Lower lobe of right lung (tissue), 2 donors: ENCODE measurements at regions not wholly inside any gene's neighbourhood (a gene's known extent, or its start where the extent isn't known, plus 50 kb on each side); places are given as distances from the start of the nearest gene placed in this dataset.
"Not testable (repeated sequence)": the region's sequence is repeated elsewhere in the genome, so short reads cannot be mapped to it uniquely, and the experiment has no call there.

Experiments used
- ATAC-seq, 2 donors: fragments of 200-7000 bp; cut with Tn5 transposase; one replicate each; pipeline ENCODE4 v1.9.1; 2020 to 2022; ENCODE audit warnings: mild to moderate bottlenecking in 2 of 2, moderate library complexity in 2 of 2
- DNase-seq: peaks from one replicate; pipeline ENCODE4 v3.0.0-alpha.2; 2020
- H3K27ac ChIP-seq: fragments of 200-600 bp; one replicate; pipeline ENCODE4 v1.8.0; 2022
- H3K27me3 ChIP-seq: fragments of 200-600 bp; one replicate; pipeline ENCODE4 v1.8.0; 2022; ENCODE audit warnings: low read depth
- H3K36me3 ChIP-seq: fragments of 200-600 bp; one replicate; pipeline ENCODE4 v1.8.0; 2022; ENCODE audit warnings: mild to moderate bottlenecking
- H3K4me1 ChIP-seq: fragments of 200-600 bp; one replicate; pipeline ENCODE4 v1.8.0; 2022
- H3K4me3 ChIP-seq: fragments of 200-600 bp; one replicate; pipeline ENCODE4 v1.8.0; 2022; ENCODE audit warnings: mild to moderate bottlenecking
- H3K9me3 ChIP-seq: fragments of 200-600 bp; one replicate; pipeline ENCODE4 v1.8.0; 2022
- CTCF ChIP-seq: fragments of 200-600 bp; IDR thresholded peaks from one replicate; pipeline ENCODE4 v1.8.0; 2022; ENCODE audit warnings: antibody characterized with exemption, mild to moderate bottlenecking
- intact Hi-C: fragments of 100-400 bp; cut with DNase I; formaldehyde crosslinking; loops from one replicate; pipeline ENCODE4 v1.11.0; 2022
- donor health status: DM: no; HTN: yes; CAD: no; lungs with severe emphysema.

GRCh38 chrY:19427736-19428518 is 316.6 kb downstream of the KDM5D start:
- intact Hi-C loops: no loop called here
- H3K4me3 ChIP-seq: no peak overlapping the region
- no peaks in the 10 kb centered on the region for H3K9me3 ChIP-seq
- DNase-seq (no peak), ATAC-seq (no peak)
- TF ChIP-seq CTCF: no peak
- no peaks in the 10 kb centered on the region for H3K27me3 ChIP-seq
- no peak overlapping the region for H3K27ac ChIP-seq
- no peaks in the 10 kb centered on the region for H3K4me1 ChIP-seq
- H3K36me3 ChIP-seq: no peaks in the 10 kb centered on the region

- ATAC-seq, H3K4me1 ChIP-seq, H3K36me3 ChIP-seq, H3K27me3 ChIP-seq, H3K4me3 ChIP-seq, H3K27ac ChIP-seq, DNase-seq, intact Hi-C loops, H3K9me3 ChIP-seq: not testable (repeated sequence)
Observed at GRCh38 chrY:19427191-19427590, 317.3 kb downstream of the KDM5D start.

- Histone ChIP-seq H3K36me3 (no peaks in the 10 kb centered on the region), H3K27ac (no peak overlapping the region), H3K4me3 (no peak overlapping the region), H3K27me3 (no peaks in the 10 kb centered on the region), H3K4me1 (no peaks in the 10 kb centered on the region), H3K9me3 (no peaks in the 10 kb centered on the region)
- intact Hi-C loops: no loop called here
- no peak for TF ChIP-seq CTCF
- DNase-seq: peak; percentile 35
- peak in 1 of 2 donors; percentile 55 for ATAC-seq
Observed at GRCh38 chrY:19410980-19411766, 333.4 kb downstream of the KDM5D start.

GRCh38 chrY:19406246-19406645 is 338.3 kb downstream of the KDM5D start:
- no peak overlapping the region for H3K27ac ChIP-seq
- DNase-seq (no peak), ATAC-seq (no peak)
- no peaks in the 10 kb centered on the region for H3K9me3 ChIP-seq
- no peaks in the 10 kb centered on the region for H3K27me3 ChIP-seq
- no peaks in the 10 kb centered on the region for H3K4me1 ChIP-seq
- no peaks in the 10 kb centered on the region for H3K36me3 ChIP-seq
- TF ChIP-seq CTCF: no peak
- no peak overlapping the region for H3K4me3 ChIP-seq
- intact Hi-C loops: no loop called here

- H3K27me3 ChIP-seq: no peaks in the 10 kb centered on the region
- H3K9me3 ChIP-seq: no peaks in the 10 kb centered on the region
Observed at GRCh38 chrY:19405598-19405997, 338.9 kb downstream of the KDM5D start.

More at GRCh38 chrY:19405598-19405997, 338.9 kb downstream of the KDM5D start:
- Histone ChIP-seq H3K4me1 (no peaks in the 10 kb centered on the region), H3K36me3 (no peaks in the 10 kb centered on the region), H3K4me3 (no peak overlapping the region), H3K27ac (no peak overlapping the region)
- no peak for TF ChIP-seq CTCF
- ATAC-seq: no peak
- no peak for DNase-seq
- intact Hi-C loops: no loop called here
